Smooth muscle cell of the brain vasculature (primary cell): ENCODE measurements at regions not wholly inside any gene's neighbourhood (a gene's known extent, or its start where the extent isn't known, plus 50 kb on each side); places are given as distances from the start of the nearest gene placed in this dataset.

Source experiments
- DNase-seq: peaks from one replicate; pipeline ENCODE4 v3.0.0-alpha.2; 2012; ENCODE audit warnings: low read depth, low spot score

GRCh38 chr3:72461787-72462186, 386.5 kb downstream of the SHQ1 start:
- no peak for DNase-seq

- no peak for DNase-seq
Observed at GRCh38 chr3:72460205-72461174, 387.8 kb downstream of the SHQ1 start.

GRCh38 chr3:72459588-72459987, 388.7 kb downstream of the SHQ1 start:
- no peak for DNase-seq

- DNase-seq = no peak
Observed at GRCh38 chr3:72458375-72458774, 389.9 kb downstream of the SHQ1 start.

GRCh38 chr3:72454441-72454840, 393.8 kb downstream of the SHQ1 start:
- no peak for DNase-seq

- DNase-seq = no peak
Observed at GRCh38 chr3:72453706-72454105, 394.5 kb downstream of the SHQ1 start.

GRCh38 chr3:72452745-72453144, 395.5 kb downstream of the SHQ1 start:
- DNase-seq = no peak

GRCh38 chr3:72451841-72452240, 396.4 kb downstream of the SHQ1 start:
- DNase-seq = no peak

GRCh38 chr3:72449551-72449950, 398.7 kb downstream of the SHQ1 start:
- no peak for DNase-seq

- DNase-seq = no peak
Observed at GRCh38 chr3:72448858-72449257, 399.4 kb downstream of the SHQ1 start.

GRCh38 chr3:72448375-72448823, 399.8 kb downstream of the SHQ1 start:
- DNase-seq = no peak

- DNase-seq = peak; percentile 65
Observed at GRCh38 chr3:72447059-72447946, 400.9 kb downstream of the SHQ1 start.

GRCh38 chr3:72446218-72447058, 401.8 kb downstream of the SHQ1 start, which contains the start of gene RYBP:
Gene RYBP, minus strand, starts transcription at chr3:72446621.
- DNase-seq = no peak

- DNase-seq = no peak
Observed at GRCh38 chr3:72445827-72446217, 402.4 kb downstream of the SHQ1 start.

GRCh38 chr3:72444656-72445223, 403.5 kb downstream of the SHQ1 start:
- DNase-seq = no peak

GRCh38 chr3:72442759-72443158, 405.5 kb downstream of the SHQ1 start:
- DNase-seq = no peak

- DNase-seq = no peak
Observed at GRCh38 chr3:72441284-72441994, 406.8 kb downstream of the SHQ1 start.

GRCh38 chr3:72440491-72440890, 407.8 kb downstream of the SHQ1 start:
- no peak for DNase-seq

GRCh38 chr3:72439321-72440183, 408.7 kb downstream of the SHQ1 start:
- no peak for DNase-seq
